Stimulated activated naive CD8-positive, alpha-beta T cell treated with anti-CD3 and anti-CD28 coated beads, Interleukin-15, amount 100 ng/mL, for 72 hours (primary cell): ENCODE measurements at regions not wholly inside any gene's neighbourhood (a gene's known extent, or its start where the extent isn't known, plus 50 kb on each side); places are given as distances from the start of the nearest gene placed in this dataset.
"Not testable (repeated sequence)": the region's sequence is repeated elsewhere in the genome, so short reads cannot be mapped to it uniquely, and the experiment has no call there.

ENCODE experiments used
- ATAC-seq: fragments of 150-1000 bp; cut with Tn5 transposase; 2 replicates; pipeline ENCODE4 v1.10.0; 2021; ENCODE audit warnings: mild to moderate bottlenecking, moderate library complexity
- DNase-seq, 2 donors: peaks; one replicate each; pipeline ENCODE4 v3.0.0; 2021 to 2022
- H3K27ac Mint-ChIP-seq, 2 donors: one replicate each; pipeline ENCODE4 v1.8.0; 2022; ENCODE audit warnings: mild to moderate bottlenecking in 2 of 2, mixed read lengths in 2 of 2, moderate library complexity in 2 of 2
- H3K27me3 Mint-ChIP-seq: one replicate; pipeline ENCODE4 v1.8.0; 2022; ENCODE audit warnings: mixed read lengths
- H3K4me1 Mint-ChIP-seq: one replicate; pipeline ENCODE4 v1.8.0; 2022; ENCODE audit warnings: mild to moderate bottlenecking, mixed read lengths
- H3K4me3 Mint-ChIP-seq, 2 donors: one replicate each; pipeline ENCODE4 v1.8.0; 2022; ENCODE audit warnings: mild to moderate bottlenecking in 2 of 2, mixed read lengths in 2 of 2, moderate library complexity in 1 of 2
- H3K9me3 Mint-ChIP-seq, 2 donors: one replicate each; pipeline ENCODE4 v1.8.0; 2022; ENCODE audit warnings: mixed read lengths in 2 of 2

DNA sequence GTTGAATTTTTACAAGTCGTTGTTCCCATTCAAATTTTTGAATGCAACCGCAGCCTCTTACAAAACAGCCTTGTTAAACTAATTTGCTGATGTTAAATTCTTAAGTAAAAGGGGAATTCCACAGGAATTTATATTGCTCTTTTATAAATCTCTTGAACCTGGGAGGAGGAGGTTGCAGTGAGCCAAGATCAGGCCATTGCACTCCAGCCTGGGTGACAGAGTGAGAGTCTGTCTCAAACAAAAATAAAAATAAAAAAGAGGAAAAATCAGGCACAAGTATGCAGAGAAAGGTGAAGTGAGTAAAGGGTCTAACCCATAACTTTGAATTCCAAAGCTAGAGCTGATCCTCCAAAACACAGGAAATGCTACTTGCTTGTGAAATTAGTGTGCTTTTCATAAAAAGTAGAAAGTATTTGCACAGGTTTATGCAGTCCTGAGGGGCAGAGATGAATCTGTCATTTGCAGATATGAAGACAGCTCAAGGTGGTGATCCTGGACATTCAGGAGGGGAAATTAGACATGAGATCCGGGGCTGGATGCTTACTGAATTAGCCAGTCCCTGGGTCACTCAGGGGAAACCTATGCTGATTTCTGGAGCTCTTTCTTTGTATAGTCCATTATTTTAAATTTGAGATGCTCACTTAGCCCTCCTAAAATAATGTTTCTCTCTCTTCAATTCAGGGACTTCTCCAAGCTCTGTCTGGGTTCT is 53.7 kb downstream of the OR11H2 start:
- DNase-seq, H3K9me3 Mint-ChIP-seq, H3K4me3 Mint-ChIP-seq, H3K4me1 Mint-ChIP-seq, ATAC-seq, H3K27me3 Mint-ChIP-seq, H3K27ac Mint-ChIP-seq: not testable (repeated sequence)

DNA sequence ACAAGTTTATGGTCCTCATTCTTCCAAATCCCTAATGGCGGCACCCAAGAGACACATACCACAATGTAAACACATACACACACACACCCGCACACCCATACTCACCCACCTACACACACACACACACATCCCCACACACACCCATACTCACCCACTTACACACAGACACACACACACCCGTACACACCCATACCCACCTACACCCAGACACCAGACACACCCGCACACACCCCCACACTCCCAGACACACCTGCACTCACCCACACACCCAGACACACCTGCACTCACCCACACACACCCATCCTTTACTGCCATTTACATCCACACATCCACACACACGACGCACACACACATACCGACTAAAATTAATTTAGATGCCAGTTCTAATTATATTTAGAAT is 55.0 kb downstream of the OR11H2 start:
- not testable (repeated sequence) for DNase-seq, H3K4me3 Mint-ChIP-seq, H3K9me3 Mint-ChIP-seq, H3K4me1 Mint-ChIP-seq, H3K27me3 Mint-ChIP-seq, H3K27ac Mint-ChIP-seq
- peak; percentile 45 for ATAC-seq

- not testable (repeated sequence) for H3K27ac Mint-ChIP-seq, H3K4me1 Mint-ChIP-seq, DNase-seq, H3K9me3 Mint-ChIP-seq, H3K4me3 Mint-ChIP-seq, H3K27me3 Mint-ChIP-seq
- ATAC-seq: peak; percentile 62
These were observed 75.1 kb downstream of the OR11H2 start for GRCh38 chr14:19638565-19638964.

DNA sequence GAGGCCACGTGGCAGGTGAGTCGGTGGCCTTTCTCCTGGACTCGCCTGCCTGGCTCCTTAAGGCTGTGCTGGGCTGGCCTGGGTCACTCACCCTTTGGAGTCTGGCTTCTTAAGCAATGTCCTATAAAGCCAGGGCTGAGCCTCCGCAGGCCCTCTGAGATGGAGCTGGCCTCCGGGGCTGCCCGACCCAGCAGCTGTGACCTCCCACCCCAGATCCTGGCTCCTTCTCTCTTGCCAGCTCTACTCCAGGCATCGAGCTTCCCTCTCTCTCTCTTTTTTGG is 75.7 kb downstream of the OR11H2 start:
- H3K27ac Mint-ChIP-seq, H3K27me3 Mint-ChIP-seq, DNase-seq, H3K4me3 Mint-ChIP-seq, H3K9me3 Mint-ChIP-seq, H3K4me1 Mint-ChIP-seq: not testable (repeated sequence)
- peak; percentile 23 for ATAC-seq

- DNase-seq, H3K27me3 Mint-ChIP-seq, H3K9me3 Mint-ChIP-seq, H3K4me1 Mint-ChIP-seq, H3K27ac Mint-ChIP-seq, H3K4me3 Mint-ChIP-seq: not testable (repeated sequence)
- peak; percentile 37 for ATAC-seq
These were observed 76.2 kb downstream of the OR11H2 start for GRCh38 chr14:19637285-19638041.

GRCh38 chr14:19613546-19613945 is 100.1 kb downstream of the OR11H2 start:
- not testable (repeated sequence) for H3K4me1 Mint-ChIP-seq, H3K4me3 Mint-ChIP-seq, H3K27me3 Mint-ChIP-seq, H3K27ac Mint-ChIP-seq, ATAC-seq, H3K9me3 Mint-ChIP-seq, DNase-seq
